ENCODE measurements at regions not wholly inside any gene's neighbourhood (a gene's known extent, or its start where the extent isn't known, plus 50 kb on each side); places are given as distances from the start of the nearest gene placed in this dataset.

DNA sequence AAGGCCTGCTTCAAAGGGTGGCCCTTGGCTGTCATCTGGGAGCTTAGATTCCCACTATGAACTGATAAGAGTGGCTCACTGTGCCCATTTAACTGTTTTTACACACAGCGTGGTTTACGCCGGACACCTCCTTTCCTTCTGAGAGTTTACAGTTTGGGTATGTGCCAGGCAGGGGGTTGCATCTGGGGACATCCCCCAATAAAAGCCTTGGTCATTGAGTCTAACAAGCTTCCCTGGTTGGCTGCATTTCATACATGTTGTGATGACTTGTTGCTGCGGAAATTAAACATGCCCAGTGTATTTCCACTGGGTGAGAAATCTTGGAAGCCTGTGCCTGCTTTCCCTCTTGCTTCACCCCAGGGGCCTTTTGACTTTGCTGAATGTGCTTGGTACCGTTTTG lies 264.1 kb upstream of the NPY start:
- Histone ChIP-seq H4K20me1 (ENCODE audit: insufficient read depth, low read length) (no peaks in the 10 kb centered on the region), H3K9me3 (ENCODE audit: insufficient read depth, low read length, severe bottlenecking) (no peaks in the 10 kb centered on the region), H3K9ac (ENCODE audit: low read depth, low read length) (no peak overlapping the region), H3K4me3 (ENCODE audit: low read depth in 1 of 2, low read length in 2 of 2) (no peak overlapping the region), H2AFZ (ENCODE audit: low read depth, low read length) (no peak overlapping the region), H3K36me3 (ENCODE audit: insufficient read depth, low read length) (no peaks in the 10 kb centered on the region), H3K4me1 (ENCODE audit: insufficient read depth, low read length) (no peaks in the 10 kb centered on the region), H3K27me3 (ENCODE audit: insufficient read depth, low read length, poor library complexity) (no peaks in the 10 kb centered on the region), H3K4me2 (ENCODE audit: insufficient read depth, low read length) (no peak overlapping the region), H3K79me2 (ENCODE audit: insufficient read depth, low read length) (no peaks in the 10 kb centered on the region), H3K27ac (ENCODE audit: low read length) (no peak overlapping the region)
- DNase-seq (no peak), ATAC-seq (ENCODE audit: insufficient read depth, low read depth) (no peak)
- TF ChIP-seq EZH2 (IDR thresholded peaks at IDR 0.05; ENCODE audit: borderline replicate concordance, low read depth, low read length, severe bottlenecking) (no peak), CTCF (IDR thresholded peaks at IDR 0.05; ENCODE audit: borderline replicate concordance, extremely low read depth, low read length, poor library complexity, severe bottlenecking) (no peak)

- ATAC-seq (ENCODE audit: insufficient read depth, low read depth) (no peak), DNase-seq (no peak)
- H4K20me1 ChIP-seq (ENCODE audit: insufficient read depth, low read length) = no peaks in the 10 kb centered on the region
- H3K79me2 ChIP-seq (ENCODE audit: insufficient read depth, low read length) = no peaks in the 10 kb centered on the region
- no peaks in the 10 kb centered on the region for H3K27me3 ChIP-seq (ENCODE audit: insufficient read depth, low read length, poor library complexity)
- H3K9me3 ChIP-seq (ENCODE audit: insufficient read depth, low read length, severe bottlenecking) = no peaks in the 10 kb centered on the region
- no peak for TF ChIP-seq EZH2 (IDR thresholded peaks at IDR 0.05; ENCODE audit: borderline replicate concordance, low read depth, low read length, severe bottlenecking)
- TF ChIP-seq CTCF (IDR thresholded peaks at IDR 0.05; ENCODE audit: borderline replicate concordance, extremely low read depth, low read length, poor library complexity, severe bottlenecking) = no peak
- H3K27ac ChIP-seq (ENCODE audit: low read length) = no peak overlapping the region
- H3K36me3 ChIP-seq (ENCODE audit: insufficient read depth, low read length) = no peaks in the 10 kb centered on the region
- H3K9ac ChIP-seq (ENCODE audit: low read depth, low read length) = no peak overlapping the region
- H3K4me1 ChIP-seq (ENCODE audit: insufficient read depth, low read length) = no peaks in the 10 kb centered on the region
- H3K4me3 ChIP-seq (ENCODE audit: low read depth in 1 of 2, low read length in 2 of 2) = no peak overlapping the region
- no peak overlapping the region for H2AFZ ChIP-seq (ENCODE audit: low read depth, low read length)
- no peak overlapping the region for H3K4me2 ChIP-seq (ENCODE audit: insufficient read depth, low read length)
Measured at GRCh38 chr7:24024276-24025068, 259.5 kb upstream of the NPY start.

DNA sequence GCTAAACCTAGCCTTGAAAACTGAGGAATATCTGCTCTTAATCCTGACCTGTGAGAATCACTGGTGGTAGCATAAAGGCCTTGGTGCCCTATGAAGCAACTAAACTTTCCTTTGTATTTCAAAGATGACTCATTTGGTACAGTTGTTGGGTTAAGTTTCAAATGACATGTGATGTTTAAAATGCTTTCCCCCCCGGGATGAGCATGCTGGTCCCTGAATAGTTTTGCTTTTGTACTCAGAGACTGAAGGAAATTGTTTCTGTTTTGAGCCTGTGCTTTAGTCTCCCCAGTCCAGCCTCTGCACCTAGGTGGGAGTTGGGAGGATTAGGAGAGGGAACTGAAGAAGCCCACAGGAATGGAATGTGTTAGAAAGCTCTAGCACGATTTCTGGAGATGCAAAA lies 258.9 kb upstream of the NPY start:
- ATAC-seq (ENCODE audit: insufficient read depth, low read depth) = no peak
- no peak overlapping the region for H2AFZ ChIP-seq (ENCODE audit: low read depth, low read length)

More for the DNA sequence above, 258.9 kb upstream of the NPY start:
- Histone ChIP-seq H3K27ac (ENCODE audit: low read length) (no peak overlapping the region), H3K9me3 (ENCODE audit: insufficient read depth, low read length, severe bottlenecking) (no peaks in the 10 kb centered on the region), H3K27me3 (ENCODE audit: insufficient read depth, low read length, poor library complexity) (no peaks in the 10 kb centered on the region), H3K36me3 (ENCODE audit: insufficient read depth, low read length) (no peaks in the 10 kb centered on the region), H3K4me3 (ENCODE audit: low read depth in 1 of 2, low read length in 2 of 2) (no peak overlapping the region), H3K9ac (ENCODE audit: low read depth, low read length) (no peak overlapping the region), H3K4me1 (ENCODE audit: insufficient read depth, low read length) (no peaks in the 10 kb centered on the region), H3K79me2 (ENCODE audit: insufficient read depth, low read length) (no peaks in the 10 kb centered on the region), H3K4me2 (ENCODE audit: insufficient read depth, low read length) (no peak overlapping the region), H4K20me1 (ENCODE audit: insufficient read depth, low read length) (no peaks in the 10 kb centered on the region)
- TF ChIP-seq EZH2 (IDR thresholded peaks at IDR 0.05; ENCODE audit: borderline replicate concordance, low read depth, low read length, severe bottlenecking) (no peak), CTCF (IDR thresholded peaks at IDR 0.05; ENCODE audit: borderline replicate concordance, extremely low read depth, low read length, poor library complexity, severe bottlenecking) (no peak)
- no peak for DNase-seq

Data from DND-41 (cell line).